NB4 (cell line): ENCODE measurements at regions not wholly inside any gene's neighbourhood (a gene's known extent, or its start where the extent isn't known, plus 50 kb on each side); places are given as distances from the start of the nearest gene placed in this dataset.
A peak's percentile ranks its signal among the peaks of the same experiment; 100 is the strongest.

Source experiments
- DNase-seq: peaks from one replicate; pipeline ENCODE4 v3.0.0; 2010; ENCODE audit warnings: low read depth
- H3K4me3 ChIP-seq: one replicate; pipeline ENCODE4 v1.5.1; 2011; ENCODE audit warnings: mild to moderate bottlenecking, low read depth, low read length, moderate library complexity
- CTCF ChIP-seq: IDR thresholded peaks from one replicate; pipeline ENCODE4 v1.5.1; 2012; ENCODE audit warnings: low read depth, low read length
- MAX ChIP-seq: IDR thresholded peaks from 2 replicates; pipeline ENCODE4 v1.6.1; 2011; ENCODE audit warnings: low read depth, low read length
- MYC ChIP-seq: IDR thresholded peaks from 2 replicates; pipeline ENCODE4 v1.6.1; 2011; ENCODE audit warnings: low read depth, low read length
- POLR2A ChIP-seq: IDR thresholded peaks from 2 replicates; pipeline ENCODE4 v1.6.1; 2011; ENCODE audit warnings: mild to moderate bottlenecking; ENCODE audit not compliant: insufficient read length; ENCODE audit errors: extremely low read depth

GRCh38 chr3:40969341-40969740, 230.0 kb upstream of the CTNNB1 start:
- H3K4me3 ChIP-seq, result no peak overlapping the region
- TF ChIP-seq MYC (no peak), MAX (no peak), CTCF (no peak), POLR2A (no peak)
- DNase-seq, result no peak

GRCh38 chr3:40969756-40970466, 229.4 kb upstream of the CTNNB1 start:
- TF ChIP-seq CTCF (no peak), MAX (no peak), MYC (no peak), POLR2A (no peak)
- no peak overlapping the region for H3K4me3 ChIP-seq
- no peak for DNase-seq

- no peak overlapping the region for H3K4me3 ChIP-seq
- TF ChIP-seq POLR2A, result no peak
- TF ChIP-seq MYC, result no peak
- TF ChIP-seq CTCF, result no peak
- peak; percentile 38 for TF ChIP-seq MAX
- peak; percentile 87 for DNase-seq
Observed at GRCh38 chr3:40971191-40972168, 227.8 kb upstream of the CTNNB1 start.

GRCh38 chr3:40972350-40972749, 227.0 kb upstream of the CTNNB1 start:
- H3K4me3 ChIP-seq, result no peak overlapping the region
- no peak for DNase-seq

More at GRCh38 chr3:40972350-40972749, 227.0 kb upstream of the CTNNB1 start:
- TF ChIP-seq MYC, result no peak
- TF ChIP-seq CTCF, result no peak
- no peak for TF ChIP-seq POLR2A
- TF ChIP-seq MAX, result no peak
